Fibroblast of skin of left biceps (primary cell): ENCODE measurements at regions not wholly inside any gene's neighbourhood (a gene's known extent, or its start where the extent isn't known, plus 50 kb on each side); places are given as distances from the start of the nearest gene placed in this dataset.
A peak's percentile ranks its signal among the peaks of the same experiment; 100 is the strongest.

Experiments
- DNase-seq, 2 experiments: peaks; one replicate each; pipeline ENCODE4 v3.0.0-alpha.2; 2013; ENCODE audit warnings: low read depth in 2 of 2

DNA sequence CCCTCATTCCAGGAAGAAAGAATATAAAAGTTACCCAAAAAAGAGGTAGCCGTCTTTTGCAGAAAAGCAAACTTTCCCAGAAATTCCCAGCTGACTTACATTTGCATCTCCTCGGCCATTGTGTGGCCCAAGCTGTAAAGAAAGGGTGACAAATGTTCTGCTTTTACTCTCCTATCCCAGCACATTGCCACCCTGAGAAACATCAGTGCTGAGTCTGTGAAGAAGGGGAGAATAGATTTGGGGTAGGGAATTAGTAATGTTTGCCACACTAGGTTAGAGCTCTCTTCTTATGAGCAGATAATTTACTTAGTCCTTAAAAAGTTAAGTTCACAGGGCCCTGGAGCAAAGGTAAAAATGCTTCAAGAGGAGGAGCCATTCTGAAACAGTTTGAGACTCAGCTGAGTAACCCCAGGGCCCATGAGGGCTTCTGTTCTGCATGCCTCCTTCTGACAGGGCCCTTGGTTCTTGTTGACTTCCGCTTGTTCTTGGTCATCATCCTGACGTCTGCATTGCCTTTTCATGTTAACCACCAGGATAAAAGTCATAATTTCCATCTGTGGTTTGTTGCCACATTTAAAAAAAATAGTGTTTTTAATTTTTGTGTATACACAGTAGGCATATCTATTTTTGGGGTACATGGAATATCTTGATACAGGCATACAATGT is 550.7 kb downstream of the RNF144A start:
- DNase-seq = no peak

DNA sequence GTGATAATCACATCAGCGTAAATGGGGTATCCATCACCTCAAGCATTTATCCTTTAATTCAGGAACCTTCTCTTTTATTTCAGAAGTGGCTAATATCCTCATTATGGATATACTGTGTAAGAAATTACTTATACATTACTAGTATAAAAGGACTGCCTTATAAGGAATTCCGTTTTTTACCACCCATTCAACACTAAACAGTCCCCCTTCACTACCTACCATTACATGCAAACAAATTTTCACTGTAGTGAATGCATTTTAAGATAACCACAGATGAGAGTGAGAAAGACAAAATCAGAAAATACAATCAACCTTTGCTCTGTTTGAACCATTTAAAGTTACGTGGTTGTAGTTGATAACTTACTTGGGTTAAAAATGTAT is 551.2 kb downstream of the RNF144A start:
- no peak for DNase-seq

DNA sequence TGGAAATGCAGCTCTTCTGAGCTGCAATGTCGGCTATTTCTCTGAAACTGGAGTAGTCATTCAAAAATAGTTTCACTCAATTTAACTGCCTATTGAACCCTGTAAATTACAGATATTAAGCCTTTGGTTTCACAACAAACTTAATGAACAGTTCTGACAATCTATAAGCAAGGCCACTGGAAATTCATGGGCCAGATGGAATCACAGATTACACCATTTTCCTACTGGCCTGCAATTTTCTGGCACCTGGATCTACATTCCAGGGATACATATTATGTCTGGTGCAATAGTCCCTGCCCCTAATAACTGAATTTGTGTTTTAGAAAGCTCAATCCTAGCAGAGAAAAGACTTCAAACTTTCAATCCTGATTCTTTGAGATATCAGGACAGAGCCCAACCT is 551.7 kb downstream of the RNF144A start:
- peak in 1 of 2 experiments; percentile 37 for DNase-seq

DNA sequence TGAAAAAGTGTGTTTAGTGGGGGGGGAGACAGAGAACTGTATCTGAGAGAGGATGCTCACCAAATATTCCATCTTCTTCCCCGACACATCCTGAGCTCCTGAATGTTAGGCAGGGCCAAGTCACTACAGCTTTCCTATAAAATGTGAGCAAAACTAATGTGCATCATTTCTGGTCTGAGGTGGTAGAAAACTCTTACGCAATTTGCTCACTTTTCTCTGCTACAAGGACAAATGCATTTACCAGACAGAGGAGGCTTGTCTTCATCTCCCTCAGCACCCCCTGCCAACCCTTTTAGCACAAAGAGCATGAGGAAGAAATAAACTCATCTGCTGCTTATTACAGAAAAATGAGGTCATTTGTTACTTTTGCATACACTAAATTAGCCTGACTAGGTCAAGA is 554.0 kb downstream of the RNF144A start:
- DNase-seq = no peak

GRCh38 chr2:7472465-7472864 is 555.3 kb downstream of the RNF144A start:
- DNase-seq = no peak

DNA sequence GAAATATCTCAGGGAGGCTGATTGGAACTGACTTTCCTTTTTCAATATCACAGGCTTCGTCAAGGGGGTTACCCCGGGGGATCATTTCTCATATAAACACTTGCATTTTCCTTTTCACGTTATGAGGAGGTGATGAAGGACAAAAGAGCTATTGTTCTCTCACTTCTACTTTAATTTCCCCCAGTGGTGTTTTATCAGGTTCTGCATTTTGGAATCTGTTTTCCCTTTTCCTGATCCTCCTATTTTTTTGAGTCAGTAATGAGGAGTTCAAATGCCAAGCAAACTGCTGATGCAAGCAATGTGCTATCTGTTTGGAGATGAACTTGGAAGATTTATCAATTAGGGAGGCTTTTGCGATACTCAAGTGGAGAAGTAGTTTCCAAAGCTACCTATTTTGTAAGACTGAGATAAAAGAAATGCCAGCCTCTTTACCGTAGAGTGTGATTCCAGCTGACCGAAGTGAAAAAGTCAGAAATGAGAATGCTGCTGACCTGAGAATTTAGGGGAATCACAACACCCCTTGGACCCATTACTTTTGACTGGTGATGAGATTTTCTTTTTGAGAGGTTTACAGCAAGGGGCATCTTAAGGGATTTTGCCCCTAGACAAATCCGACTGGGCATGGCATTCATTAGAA is 556.0 kb downstream of the RNF144A start:
- no peak for DNase-seq

- no peak for DNase-seq
Measured at GRCh38 chr2:7476371-7476770, 559.2 kb downstream of the RNF144A start.

GRCh38 chr2:7479603-7480002 is 562.4 kb downstream of the RNF144A start:
- DNase-seq = peak; percentile 21 to 31

- no peak for DNase-seq
Measured at GRCh38 chr2:7480431-7480830, 563.2 kb downstream of the RNF144A start.

- DNase-seq = no peak
Measured at GRCh38 chr2:7490672-7491071, 573.5 kb downstream of the RNF144A start.

DNA sequence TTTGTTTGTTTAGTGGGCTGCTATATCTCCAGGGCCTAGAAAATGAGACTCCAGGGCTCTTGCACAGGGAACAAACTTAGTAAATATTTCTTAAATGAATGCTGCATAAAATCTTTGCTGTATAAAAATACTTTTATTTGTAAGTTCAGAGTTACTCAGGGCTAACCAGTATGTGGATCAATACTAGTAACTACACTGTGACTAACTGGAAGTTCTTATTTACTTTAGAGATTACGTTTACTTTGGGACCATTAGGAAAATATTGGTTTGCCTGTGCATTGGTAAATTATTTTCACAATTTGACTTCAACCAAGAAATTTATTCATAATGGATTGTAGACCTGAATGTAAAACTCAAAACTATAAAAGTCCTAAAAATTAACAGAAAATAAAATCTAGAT is 575.5 kb downstream of the RNF144A start:
- DNase-seq = no peak

DNA sequence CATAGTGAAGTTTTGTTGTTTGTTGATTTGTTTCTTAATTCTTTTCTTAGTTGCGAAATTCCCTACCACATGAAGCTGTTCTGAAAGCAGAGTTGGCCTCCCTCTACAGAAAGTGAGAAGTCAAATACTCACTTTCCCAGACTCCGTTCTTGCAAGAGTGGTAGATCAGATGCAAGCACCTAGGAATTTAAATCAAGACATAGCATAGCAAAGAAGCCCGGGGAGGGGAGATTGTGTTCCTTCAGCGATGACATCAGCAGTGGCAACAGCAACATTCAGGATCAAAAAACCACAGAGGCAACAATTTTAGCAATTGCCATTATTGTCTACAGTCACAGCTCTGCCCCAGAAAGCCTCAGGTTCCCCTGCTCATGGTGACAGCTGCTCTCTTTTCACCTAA is 580.0 kb downstream of the RNF144A start:
- DNase-seq = no peak

- DNase-seq = no peak
Measured at GRCh38 chr2:7499018-7499417, 581.8 kb downstream of the RNF144A start.

- no peak for DNase-seq
Measured at GRCh38 chr2:7502336-7502735, 585.1 kb downstream of the RNF144A start.

DNA sequence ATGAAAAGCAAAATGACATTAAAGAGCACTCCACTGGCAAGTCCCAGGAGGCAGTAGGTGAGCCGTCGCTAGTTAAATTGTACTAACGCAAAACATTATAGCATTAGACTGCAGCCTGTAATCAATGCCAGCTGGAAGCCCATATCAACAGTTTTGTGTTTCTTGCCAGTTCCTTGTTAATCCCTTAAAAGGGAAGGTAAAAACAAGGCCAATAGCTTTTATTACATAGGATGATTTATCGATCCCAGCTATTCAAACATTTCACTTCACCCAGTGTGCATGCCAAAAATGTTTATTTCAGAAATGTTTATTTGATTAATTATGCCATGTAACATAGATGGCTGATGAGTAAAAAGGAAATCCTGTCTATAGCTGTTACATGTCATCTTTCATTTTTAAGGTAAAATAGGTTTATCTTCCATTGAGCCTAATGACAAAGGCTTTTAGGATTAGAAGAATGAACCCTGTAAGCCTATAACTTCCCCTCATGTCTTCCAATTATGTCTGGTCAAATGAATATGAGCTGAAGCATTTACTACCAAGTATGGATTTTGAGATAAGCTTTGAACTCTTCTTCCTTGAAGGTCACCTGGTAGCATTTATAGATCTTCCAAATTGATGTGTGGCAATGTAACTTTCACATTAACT is 591.2 kb downstream of the RNF144A start:
- DNase-seq = peak; percentile 72 to 77

DNA sequence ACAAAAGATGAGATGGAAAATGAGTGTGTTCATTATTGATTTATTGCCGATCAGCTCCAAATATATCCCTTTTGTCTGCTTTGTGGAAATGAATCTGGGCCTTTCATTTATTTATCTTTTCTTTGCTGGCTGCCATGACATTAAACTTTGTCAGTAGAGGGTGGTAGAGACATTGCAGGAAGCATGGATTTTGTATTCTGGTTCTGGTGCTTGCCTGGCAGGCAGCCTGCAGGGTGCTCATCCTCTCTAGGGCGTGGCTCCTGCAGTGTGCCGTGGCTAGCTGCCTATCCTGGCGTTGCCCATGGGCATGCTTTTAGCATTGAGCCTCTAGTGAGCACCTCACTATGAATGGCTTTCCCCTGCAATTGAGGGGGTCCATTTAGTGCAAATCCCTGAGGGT is 593.1 kb downstream of the RNF144A start:
- no peak for DNase-seq

GRCh38 chr2:7513834-7514233 is 596.6 kb downstream of the RNF144A start:
- no peak for DNase-seq

- no peak for DNase-seq
Measured at GRCh38 chr2:7515327-7515726, 598.1 kb downstream of the RNF144A start.

GRCh38 chr2:7516484-7517063 is 599.4 kb downstream of the RNF144A start:
- DNase-seq = peak; percentile 57 to 75

GRCh38 chr2:7517088-7517487 is 599.9 kb downstream of the RNF144A start:
- DNase-seq = peak; percentile 53 to 54

GRCh38 chr2:7517851-7518250 is 600.6 kb downstream of the RNF144A start:
- DNase-seq = no peak

DNA sequence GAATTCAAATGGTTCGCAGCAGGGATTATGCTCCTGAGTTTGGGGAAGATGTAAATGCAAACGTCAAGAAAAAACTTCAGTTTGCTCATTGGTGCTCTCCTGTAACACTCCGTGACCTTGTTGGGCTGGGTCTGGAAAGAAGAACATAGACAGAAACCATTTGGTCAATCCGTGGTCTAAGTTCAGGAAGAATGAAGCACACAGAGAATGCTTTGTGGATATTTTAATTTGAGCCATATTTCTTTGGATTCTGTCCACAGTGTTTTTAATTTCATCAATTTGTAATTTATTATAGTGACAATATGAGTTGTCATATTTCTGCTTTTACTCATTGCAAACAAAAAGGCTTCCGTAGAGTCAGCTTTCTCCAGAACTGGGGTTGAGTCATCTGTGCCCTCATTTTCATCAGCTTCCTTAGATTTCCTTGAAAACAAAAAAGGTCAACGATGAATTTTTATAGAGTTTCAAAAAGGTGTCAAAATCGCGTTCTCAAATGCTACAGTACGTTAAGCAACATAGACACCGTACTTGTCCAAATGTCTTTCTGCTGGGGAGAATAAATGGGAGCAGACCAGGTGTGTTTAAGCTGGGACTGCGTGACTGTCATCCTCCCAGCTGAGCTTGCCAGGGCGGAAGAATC is 606.4 kb downstream of the RNF144A start:
- peak; percentile 63 to 67 for DNase-seq
